ENCODE measurements at regions not wholly inside any gene's neighbourhood (a gene's known extent, or its start where the extent isn't known, plus 50 kb on each side); places are given as distances from the start of the nearest gene placed in this dataset.

DNA sequence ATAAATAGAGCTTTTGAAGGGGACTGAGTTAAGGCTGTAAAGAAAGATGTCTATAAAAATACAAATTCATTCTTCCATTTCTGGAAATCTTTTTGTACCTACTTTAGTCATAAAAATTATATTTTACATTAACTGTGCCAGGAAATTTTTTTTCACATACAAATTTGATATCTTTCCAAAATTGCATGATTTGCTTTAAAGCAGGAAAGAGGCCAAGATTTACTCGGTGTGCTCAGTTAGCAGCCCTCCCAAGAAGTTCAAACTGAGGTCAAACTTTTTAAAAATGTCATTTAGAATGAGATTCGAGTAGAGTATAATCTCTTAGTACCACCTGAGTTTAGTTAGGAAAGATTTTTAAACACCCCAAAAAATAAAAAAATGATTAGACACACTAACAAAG is 173.2 kb upstream of the GRIP1 start:
- no peak for DNase-seq (ENCODE audit: low read depth)

DNA sequence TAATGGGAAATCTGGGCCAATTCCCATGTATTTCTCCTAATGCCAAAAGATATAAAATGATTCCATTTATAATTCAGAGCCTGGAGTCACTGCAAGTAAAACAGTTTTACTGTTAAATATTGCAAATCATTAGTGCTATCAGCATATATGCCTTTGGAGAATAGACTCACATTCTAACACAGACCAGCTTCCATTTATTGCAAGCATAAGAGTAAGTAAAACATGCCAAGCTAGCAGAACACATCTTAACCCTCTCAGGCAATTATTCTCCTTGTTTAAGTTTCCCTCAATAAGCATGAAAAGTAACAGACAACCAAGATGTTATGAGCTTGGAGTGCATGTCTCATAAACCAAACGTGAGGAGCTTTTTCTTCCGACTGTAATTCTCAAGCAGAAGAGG is 173.9 kb upstream of the GRIP1 start:
- no peak for DNase-seq (ENCODE audit: low read depth)

DNA sequence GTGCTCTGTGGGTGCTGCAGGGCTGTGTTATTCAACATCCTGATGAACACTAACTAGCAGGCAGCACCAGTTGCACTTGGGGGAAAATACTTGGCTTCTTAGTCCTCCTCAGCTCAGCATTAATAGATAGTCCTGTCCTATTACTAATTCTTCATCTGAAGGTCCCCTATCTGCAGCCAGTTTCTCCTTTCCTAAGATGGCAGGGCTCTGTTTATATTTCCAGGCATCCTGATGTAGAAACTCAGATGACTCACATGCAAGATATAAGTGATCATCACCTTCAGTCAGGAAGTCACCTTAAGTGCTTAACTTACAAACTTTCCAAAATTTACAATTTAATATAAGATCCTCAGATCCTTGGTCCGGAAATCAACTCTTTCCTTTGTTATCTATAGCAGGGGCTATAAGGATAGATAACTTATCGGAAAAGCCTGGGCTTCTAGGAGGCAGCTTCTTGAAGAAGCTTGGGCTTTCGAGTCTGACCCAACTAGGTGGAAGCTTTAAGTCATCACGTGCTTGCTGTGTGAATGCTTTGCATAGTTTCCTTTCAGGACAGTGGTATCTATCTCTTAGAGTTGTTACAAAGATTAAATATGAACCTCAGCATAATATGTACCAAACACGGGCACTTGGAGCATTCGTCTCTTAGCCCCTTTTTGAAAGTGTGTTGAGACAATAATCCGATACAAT is 181.0 kb upstream of the GRIP1 start:
- DNase-seq (ENCODE audit: low read depth) = peak; percentile 10

DNA sequence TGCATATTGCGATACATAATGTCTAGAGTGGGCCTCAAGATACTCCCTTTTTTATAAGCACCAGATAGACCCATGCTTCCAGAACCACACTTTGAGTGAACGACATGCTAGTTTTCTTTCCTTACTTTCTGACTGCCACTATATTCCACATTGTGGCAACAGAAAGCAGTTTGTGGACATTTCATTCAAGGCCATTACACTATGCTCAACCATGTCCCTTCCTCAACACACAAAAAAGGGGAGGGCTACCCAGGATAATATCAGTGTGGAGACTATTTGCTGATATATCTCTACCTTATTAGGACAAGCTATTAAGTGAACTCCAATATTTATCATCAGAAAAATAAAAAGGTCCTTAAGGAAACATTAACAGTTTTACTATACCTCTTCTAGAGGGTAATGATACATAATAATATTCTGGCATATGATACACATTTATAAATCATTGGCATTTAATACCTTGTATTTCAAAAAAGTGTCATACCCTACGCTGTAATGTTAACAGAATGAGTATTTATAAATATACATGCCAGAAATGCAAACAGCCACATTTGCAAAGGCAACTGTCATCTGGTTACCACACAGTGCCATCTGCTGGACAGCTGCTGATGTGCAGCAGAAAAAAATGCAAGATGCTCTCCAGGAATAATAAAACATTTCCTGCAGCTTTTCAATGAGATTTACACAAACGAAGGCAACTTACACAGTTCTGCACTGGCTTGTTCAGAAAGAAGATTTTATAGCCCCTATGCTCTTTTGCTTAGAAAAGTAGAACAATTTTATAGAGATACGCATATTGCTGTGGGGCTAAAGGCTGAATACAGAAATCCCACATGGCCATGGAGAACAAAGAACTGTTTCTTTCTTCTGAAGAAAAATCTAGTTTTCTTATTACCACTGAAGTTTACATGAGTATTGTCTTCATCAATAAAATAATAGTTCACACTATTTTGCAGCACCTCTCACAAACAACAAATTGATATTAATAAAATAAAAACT is 182.2 kb upstream of the GRIP1 start:
- DNase-seq (ENCODE audit: low read depth) = peak; percentile 53

DNA sequence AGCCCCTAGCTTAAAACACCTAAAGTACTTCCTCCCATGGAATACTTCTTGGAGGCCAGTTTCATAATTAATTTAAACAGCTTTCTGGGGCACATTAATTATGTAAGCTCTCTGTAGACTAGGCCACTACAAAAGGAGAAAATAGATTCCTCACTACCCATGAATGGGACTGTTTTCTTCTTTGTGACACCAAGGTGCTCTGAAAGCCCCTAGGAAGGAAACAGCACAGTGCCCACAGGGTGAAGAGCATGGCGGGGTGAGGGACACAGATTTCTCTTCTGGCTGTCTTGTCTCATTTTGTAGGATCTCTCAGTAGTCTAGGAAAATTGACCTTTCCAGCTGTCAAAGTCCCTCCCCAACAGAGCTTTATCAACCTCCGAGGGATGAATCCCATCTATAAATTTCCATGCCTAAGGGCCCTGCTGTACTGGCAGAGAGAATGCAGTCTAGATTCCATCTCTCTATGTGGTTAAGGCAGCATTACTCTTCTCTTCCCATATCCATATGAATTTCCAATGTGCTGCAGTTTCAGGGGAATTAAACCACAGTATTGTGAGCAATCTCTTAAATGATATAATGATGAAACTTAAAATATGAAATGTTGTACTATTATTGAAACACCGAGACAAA is 183.6 kb upstream of the GRIP1 start:
- DNase-seq (ENCODE audit: low read depth) = no peak

DNA sequence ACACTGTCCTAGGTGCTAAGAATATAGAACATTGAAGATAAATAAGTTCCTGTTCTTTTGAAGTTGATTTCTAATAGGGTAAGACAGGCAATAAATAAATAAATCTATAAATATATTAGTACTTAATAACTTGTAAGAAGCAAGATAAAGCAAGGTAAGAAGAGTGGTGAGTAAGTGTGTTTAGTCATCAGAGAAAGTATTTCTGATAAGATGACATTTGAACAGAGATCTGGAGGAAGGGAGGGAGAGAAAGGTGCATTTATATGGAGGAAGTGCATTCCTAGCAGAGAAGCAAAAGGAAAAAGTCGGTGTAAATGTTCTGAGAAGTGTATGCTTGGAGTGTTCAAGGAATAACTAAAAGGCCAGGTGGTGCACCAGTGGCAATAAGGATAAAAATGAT is 184.4 kb upstream of the GRIP1 start:
- no peak for DNase-seq (ENCODE audit: low read depth)

DNA sequence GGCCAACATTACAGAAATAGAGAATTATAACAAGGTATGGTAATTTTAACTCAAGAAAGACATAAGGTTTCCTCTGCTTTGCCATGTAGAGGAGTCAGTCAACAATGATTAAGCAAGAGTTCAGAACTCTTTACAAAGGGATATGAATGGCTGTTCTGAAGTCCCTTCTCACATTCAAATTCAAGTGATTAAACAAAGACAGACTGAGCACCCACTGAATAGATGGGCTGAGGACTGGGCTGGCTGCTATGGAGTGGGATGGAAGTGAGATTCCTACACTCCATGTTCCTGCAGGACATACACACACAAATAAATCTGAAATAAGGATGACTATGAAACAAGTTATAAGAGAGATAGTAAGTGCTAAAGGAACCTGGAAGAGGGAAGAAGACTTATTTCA is 199.0 kb upstream of the GRIP1 start:
- DNase-seq (ENCODE audit: low read depth) = no peak

DNA sequence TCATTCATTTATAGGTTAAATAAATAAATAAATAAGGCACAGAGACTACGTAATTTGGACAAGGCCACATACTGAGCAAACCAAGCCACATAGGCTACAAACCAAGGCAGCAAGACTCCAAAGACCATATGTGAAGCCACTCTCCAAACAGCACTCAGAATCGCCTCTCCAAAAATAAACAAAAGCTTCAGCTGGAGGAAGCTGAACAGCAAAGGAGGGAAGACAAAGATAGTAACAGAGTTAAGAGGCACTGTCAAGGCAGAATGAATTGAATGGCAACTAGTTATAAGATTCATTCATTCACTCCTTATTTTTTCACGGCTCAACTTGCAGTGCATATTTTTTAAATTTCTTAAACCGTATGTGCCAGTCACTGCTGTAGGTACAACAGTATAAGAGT is 200.5 kb upstream of the GRIP1 start:
- DNase-seq (ENCODE audit: low read depth) = no peak

DNA sequence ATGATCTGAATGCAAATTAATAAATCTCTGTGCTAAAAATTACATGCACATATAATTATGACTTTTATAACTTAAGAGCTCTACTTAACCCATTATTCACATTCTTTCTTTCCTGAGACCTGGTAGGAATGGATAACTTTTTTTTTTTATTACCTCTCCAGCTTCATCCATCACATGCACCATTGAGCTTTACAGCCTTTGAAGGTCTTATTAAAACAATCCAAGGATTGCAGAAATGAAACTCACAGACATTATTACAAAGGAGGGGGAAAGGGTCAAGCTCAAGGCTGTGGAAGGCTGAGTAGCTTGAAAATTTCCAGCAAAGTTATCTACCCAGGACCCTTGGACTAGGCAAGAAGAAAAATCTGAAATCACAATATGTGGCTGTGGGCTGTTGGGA is 202.5 kb upstream of the GRIP1 start:
- DNase-seq (ENCODE audit: low read depth) = peak; percentile 51

DNA sequence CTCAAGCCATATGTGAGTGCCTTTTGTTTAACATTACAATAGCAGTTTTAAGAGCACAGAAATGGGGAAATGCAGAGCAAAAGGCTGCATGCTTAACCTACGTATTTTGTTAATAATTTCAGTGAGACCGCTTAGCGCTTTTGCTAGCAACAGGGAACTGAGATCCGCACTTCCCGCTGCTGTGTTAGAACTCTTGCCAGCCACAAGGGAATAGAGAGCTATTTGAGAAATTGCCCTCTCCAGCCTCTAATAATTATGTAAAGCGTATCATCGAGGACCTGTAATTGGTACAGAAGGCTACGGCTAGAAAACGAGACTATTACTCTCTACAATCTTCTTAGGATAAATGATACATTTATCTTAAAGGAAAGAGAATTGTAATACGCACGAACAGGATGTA is 205.2 kb upstream of the GRIP1 start:
- no peak for DNase-seq (ENCODE audit: low read depth)

DNA sequence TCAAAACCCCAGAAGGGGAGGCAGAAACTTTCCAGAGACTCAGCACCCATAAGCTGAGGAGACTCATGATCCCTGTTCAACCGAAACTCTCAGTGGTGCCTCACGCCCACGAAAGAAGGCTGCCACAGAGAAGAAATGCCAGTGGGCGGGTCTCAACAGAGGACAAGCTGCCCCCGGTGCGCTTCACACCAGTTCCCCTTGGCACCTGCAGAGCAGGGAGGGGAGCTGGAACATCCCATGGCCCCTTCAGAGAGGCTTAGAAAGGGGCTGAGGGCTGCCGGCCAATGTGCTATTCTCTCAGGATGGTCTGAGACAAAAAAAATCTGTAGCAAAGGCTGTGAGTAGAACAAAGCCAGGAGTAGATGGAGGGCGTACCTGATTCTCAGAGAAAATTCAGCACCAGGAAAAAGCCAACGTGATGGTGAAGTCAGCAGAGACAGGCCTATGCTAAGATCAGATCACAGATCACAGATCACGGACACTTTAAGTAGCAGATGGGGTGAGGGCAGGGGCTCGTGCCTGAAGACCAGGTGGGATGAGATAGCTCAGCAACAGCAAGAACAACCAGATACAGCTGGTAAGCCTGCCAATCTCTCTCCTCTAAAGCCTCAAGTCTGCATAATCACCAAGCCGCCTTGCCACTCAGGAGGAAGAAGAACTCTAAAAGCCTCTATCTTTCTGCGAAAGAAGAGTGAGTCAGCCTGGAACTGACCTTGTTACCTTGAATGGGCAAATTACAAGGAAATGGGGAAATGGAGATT is 206.4 kb upstream of the GRIP1 start:
- DNase-seq (ENCODE audit: low read depth) = no peak

DNA sequence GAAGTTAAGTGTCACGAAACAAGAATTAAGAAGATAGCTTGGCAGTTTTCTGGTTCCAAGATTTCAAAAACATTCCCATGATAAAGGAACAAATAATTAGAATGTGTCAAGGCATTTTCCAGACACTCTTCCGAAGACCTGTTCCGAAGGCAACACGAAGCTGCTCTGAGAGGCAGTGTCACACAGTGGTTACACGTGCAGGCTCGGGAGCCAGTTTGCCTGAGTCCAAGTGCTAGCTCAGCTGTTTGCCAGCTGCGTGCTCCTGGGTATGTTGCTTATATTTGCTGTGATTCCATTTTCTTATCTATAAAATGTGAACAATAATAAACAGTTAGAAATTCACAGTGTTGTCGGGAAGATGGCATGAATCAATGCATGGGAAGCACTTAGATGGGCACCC is 217.9 kb upstream of the GRIP1 start:
- DNase-seq (ENCODE audit: low read depth) = no peak

DNA sequence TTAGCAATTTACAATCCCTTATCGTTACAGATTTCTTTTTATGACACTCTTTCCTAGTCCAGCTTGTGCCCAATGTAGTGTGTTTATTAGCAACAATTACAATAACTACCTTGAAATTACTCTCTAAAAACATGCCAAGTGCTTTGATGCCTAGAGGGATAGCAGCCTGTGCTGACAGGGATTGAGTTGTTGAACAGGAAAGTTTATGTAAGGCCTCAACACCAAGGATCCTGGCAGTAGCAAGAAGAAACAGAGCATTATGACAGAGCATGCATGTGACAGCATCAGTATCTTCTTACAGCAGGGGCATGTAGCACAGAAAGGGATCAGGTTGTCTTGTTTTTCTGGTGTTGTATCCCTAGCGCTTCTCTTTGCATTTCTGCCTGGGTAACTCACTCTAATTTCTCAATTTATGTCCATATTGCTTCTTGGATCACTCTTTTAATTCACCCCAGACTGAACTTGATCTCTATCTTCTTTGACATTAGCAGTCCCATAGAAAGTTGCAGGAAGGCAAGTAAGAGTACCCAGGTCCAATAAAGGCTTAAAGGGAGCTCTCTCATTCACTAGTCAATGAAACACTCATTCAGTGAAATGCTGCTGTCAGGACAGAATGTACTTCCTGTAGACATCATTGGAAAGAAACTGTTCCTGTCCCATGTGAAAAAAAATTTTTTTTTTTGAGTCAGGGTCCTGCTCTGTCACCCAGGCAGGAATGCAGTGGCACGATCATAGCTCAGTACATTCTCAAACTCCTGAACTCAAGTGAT is 220.0 kb upstream of the GRIP1 start:
- DNase-seq (ENCODE audit: low read depth) = no peak

DNA sequence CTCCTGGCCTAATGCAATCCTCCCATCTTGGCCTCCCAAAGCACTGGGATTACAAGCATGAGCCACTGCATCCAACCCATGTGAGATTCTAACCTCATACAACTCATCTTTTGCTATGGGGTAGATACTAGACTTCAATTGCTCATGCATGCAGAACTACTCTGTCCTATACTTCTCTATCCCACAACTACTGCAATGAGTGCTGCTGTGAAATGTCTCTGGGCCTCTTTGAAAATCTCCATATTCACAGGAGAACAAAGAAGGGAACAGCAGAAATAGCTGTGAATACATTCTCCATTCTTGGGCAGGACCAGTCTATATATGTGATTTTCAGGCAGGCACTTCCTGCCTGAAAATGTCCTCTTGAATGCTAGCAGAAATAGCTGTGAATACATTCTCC is 220.7 kb upstream of the GRIP1 start:
- DNase-seq (ENCODE audit: low read depth) = no peak

DNA sequence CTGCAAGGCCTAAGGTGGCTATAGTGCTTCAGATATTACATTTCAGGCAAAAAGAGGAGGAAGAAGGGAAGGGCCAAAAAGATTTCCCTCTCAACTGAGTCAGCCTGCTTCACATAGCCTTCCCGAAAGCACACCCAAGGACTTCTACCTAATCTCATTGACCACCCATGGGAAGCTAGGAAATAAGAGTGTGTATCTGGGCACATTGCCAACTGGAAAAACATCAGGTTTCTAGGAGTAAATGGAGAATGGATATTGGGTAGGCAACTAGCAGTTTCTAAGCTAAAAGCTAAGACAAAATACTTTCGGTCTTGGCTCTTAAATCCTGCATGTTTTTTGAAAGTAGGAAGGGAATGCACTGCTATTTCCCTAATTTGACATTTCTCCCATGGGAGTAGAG is 221.7 kb upstream of the GRIP1 start:
- DNase-seq (ENCODE audit: low read depth) = no peak

DNA sequence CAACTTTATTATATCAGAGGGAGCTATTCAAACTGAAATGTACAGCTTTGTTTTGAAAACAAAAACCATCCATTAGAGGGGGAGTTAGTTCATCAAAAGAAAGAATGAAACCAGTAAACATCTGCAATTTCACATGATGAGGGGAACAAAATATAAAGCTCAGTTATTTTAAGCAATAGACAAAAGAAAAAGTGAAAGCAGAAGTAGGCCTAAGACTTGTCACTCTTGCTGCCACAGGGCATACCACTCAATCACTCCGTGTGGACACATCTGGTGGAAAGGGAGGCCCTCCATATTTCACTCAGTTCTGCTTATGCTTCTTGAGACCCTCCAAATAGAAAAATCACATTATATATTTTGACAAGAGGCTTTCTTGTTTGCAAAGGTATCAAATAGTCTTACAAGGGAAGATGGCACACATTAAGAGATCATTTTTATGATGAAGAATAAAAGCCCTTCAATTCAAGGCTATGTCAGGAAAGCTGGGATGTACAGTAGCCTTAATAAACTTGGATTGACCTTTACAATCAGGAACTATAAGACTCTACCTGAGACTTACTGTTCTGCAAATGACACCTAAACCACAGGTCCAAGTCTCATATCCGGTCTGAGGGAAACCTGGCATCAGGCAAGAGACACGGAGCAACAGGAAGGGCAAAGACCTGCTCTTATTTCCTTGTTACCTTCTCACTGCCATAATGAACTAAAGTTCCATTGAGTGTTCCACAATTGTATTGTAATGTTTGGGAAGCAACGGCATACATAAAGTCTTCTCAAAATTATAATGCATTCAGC is 222.5 kb upstream of the GRIP1 start:
- no peak for DNase-seq (ENCODE audit: low read depth)

DNA sequence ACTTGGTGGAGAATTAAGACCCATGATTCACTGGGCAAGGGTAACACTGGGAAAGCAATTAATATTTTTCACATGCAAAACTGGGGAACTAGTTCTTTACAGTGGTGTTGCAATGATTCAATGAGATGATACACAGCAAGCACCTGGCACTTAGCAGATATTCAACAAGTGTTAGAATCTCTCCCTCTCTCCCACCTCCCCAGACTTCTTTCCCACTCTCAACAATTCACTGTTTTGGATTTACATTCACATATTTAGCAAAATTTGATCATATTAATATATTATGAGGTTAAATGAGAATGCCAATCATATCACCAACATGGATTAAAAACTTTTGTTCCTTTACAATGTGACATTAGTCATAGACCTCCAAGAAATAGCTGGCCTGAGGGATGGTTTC is 223.1 kb upstream of the GRIP1 start:
- DNase-seq (ENCODE audit: low read depth) = no peak

DNA sequence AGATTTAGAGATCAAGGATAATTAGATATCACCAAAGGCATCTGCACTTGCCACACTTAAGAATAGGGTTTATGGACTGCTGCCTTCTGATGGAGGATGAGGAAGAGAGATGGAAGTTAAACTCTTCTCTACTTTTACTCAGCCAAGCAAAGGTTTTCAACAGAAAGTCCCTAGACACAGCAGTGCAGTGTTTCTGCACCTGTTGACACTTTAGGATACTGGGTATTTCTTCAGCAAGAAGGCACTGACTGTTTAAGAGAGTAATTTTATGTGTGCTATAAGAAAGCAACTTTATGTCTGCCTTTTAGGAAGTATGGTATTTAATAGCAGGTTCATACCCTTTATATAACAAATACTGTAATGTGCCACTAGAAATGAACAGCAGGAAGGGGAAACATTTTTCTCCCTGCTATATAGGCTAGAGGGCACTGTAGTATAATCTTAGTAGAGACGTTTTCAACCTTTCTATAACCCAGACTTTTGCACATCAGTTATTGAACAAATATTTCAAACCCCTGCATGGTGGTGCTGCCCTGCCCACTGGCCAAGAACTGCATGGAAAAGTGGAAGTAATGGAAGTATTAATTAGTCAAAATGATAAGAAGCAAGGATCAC is 225.0 kb upstream of the GRIP1 start:
- no peak for DNase-seq (ENCODE audit: low read depth)

DNA sequence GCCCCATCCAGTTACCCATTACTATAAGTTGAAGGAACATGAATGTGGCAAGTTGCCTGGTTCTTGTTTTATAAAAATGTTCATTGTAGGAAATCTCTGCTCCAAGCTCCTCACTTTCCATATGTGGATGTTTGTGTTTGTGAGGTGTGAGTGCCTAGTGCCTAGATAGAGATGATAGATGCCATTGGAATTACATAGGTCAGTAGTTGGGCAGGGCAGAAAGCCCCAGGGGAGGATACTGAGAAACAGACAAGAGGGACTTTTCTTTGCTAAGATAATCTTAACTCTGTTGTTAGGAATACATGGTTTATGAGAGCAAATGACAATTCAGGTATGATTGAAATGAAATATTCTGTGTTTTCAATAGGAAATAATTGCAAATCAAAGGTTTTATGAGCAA is 226.3 kb upstream of the GRIP1 start:
- no peak for DNase-seq (ENCODE audit: low read depth)

DNA sequence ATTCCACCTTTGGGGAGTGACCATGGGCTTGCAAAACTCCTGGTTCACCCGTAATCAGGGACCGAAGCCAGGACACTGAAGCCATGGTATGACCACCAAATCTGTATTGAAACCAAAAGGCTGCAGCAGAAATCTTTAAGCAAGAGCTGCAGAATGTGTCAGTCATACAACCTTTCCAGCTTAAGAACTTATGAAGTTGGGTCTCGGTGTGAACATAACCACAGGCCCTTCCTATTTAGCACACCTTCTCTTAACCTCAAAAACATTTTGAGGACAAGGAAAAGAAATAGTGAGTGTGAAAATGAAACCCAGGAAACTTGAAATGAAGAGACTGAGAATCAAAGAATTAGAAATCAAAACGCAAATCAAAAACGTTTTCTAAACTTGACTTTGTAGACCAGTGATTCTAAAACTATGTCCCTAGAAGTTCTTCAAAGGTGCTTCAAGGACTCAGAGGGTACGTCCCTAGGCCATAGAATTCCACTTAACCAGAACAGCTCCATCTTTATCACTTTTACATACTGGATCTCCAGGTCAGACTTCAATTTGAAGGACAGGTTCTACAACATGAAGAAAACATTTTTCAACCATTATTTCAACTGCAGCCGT is 231.6 kb upstream of the GRIP1 start:
- no peak for DNase-seq (ENCODE audit: low read depth)

All from renal cortical epithelial cell (primary cell).